ENCODE measurements at regions not wholly inside any gene's neighbourhood (a gene's known extent, or its start where the extent isn't known, plus 50 kb on each side); places are given as distances from the start of the nearest gene placed in this dataset.

GRCh38 chr2:8379549-8379948 lies 302.3 kb upstream of the ID2 start:
- TF ChIP-seq CTCF (IDR thresholded peaks at IDR 0.05): no peak
- no peak for TF ChIP-seq POLR2A (IDR thresholded peaks at IDR 0.05)
